Ishikawa (cell line): ENCODE measurements at regions not wholly inside any gene's neighbourhood (a gene's known extent, or its start where the extent isn't known, plus 50 kb on each side); places are given as distances from the start of the nearest gene placed in this dataset.

Experiments
- TEAD4 ChIP-seq: IDR thresholded peaks from 2 replicates; pipeline ENCODE4 v1.6.1; 2012
- TF ChIP-seq, protein P1 (sequence below): IDR thresholded peaks from 2 replicates; pipeline ENCODE4 v1.6.1; 2012

DNA sequence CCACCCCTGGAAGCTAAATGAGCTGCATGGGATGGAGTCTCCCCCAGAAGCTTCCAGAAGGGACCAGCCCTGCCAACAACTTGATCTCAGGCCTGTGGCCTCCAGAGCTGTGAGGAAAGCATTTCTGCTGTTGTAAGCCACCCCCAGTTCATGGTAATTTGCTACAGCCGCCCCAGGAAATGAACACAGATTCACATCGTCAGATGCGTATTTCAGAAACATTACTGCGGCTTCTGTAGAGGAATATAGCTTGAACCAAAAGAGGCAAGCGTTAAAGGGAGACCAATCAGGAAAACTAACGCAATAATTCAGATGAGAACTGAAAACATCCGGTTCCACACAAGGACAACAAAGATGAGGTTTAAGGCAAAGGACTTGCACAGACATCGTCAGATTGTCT, 128.4 kb upstream of the TBL1X start:
- TF ChIP-seq, protein P1, sequence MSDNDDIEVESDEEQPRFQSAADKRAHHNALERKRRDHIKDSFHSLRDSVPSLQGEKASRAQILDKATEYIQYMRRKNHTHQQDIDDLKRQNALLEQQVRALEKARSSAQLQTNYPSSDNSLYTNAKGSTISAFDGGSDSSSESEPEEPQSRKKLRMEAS, result no peak
- no peak for TF ChIP-seq TEAD4
